M059J (cell line): ENCODE measurements at regions not wholly inside any gene's neighbourhood (a gene's known extent, or its start where the extent isn't known, plus 50 kb on each side); places are given as distances from the start of the nearest gene placed in this dataset.
"Not testable (repeated sequence)": the region's sequence is repeated elsewhere in the genome, so short reads cannot be mapped to it uniquely, and the experiment has no call there.

ENCODE experiments used
- DNase-seq: peaks from one replicate; pipeline ENCODE4 v3.0.0-alpha.2; 2012; ENCODE audit warnings: low read depth

DNA sequence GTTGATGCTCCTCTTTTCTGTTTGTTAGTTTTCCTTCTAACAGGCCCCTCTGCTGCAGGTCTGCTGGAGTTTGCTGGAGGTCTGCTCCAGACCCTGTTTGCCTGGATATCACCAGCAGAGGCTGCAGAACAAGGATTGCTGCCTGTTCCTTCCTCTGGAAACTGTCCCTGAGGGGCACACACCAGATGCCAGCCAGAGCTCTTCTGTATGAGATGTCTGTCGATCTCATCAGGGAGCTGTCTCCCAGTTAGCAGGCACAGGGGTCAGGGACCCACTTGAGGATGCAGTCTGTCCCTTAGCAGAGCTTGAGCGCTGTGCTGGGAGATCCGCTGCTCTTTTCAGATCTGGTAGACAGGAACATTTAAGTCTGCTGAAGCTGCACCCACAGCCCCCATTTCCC lies 422.3 kb upstream of the SYNCRIP start:
- not testable (repeated sequence) for DNase-seq

DNA sequence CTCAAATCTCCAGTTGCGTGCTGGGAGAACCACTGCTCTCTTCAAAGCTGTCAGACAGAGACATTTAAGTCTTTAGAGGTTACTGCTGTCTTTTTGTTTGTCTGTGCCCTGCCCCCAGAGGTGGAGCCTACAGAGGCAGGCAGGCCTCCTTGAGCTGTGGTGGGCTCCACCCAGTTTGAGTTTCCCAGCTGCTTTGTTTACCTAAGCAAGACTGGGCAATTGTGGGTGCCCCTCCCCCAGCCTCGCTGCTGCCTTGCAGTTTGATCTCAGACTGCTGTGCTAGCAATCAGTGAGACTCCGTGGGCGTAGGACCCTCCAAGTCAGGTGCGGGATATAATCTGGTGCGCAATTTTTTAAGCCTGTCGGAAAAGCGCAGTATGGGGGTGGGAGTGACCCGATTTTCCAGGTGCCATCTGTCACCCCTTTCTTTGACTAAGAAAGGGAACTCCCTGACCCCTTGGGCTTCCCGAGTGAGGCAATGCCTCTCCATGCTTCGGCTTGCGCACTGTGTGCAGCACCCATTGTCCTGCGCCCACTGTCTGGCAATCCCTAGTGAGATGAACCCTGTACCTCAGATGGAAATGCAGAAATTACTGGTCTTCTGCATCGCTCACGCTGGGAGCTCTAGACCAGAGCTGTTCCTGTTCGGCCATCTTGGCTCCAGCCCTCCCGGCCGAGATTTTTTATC lies 414.8 kb upstream of the SYNCRIP start:
- not testable (repeated sequence) for DNase-seq

DNA sequence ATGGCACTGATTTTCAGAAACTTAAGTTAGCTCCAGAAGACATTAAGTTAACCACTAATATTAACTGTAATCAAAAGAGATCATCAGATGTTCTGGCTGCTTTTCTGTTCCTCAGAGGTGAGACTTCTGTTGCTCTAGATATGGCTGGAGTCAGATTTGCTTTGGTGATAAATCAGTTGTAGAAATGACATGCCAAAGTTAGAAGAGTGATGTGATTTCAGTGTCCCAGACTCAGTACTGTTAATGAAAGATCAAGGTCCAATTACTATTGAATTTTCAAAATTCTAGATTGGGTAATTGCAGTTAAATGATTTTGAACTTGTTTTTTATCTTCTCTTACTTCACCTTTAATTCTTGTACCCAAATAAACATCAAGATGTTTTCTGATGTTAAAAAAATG lies 402.4 kb upstream of the SYNCRIP start:
- DNase-seq, result no peak

DNA sequence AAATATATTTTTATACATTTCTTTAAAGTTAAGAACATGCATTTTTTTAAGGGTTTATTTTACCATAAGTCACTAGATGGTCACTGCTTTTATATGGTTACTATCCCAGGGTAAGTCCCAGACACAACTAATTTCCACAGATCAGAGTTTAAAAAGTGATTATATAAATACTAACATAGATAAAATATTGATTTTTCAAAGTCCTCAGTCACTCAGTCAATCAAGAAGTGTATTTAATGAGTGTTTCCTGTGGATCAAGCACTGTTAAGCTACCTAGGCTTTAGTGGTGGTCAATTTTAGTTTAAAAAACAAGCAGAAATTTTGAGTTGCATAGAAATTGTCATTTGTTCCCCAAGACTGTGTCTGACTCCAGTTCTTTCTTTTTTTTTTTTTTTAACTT lies 399.5 kb upstream of the SYNCRIP start:
- no peak for DNase-seq

GRCh38 chr6:86031713-86032112 lies 389.0 kb upstream of the SYNCRIP start:
- no peak for DNase-seq

- no peak for DNase-seq
These were observed 388.2 kb upstream of the SYNCRIP start for GRCh38 chr6:86030875-86031274.

GRCh38 chr6:86028776-86029175 lies 386.1 kb upstream of the SYNCRIP start:
- DNase-seq, result no peak

DNA sequence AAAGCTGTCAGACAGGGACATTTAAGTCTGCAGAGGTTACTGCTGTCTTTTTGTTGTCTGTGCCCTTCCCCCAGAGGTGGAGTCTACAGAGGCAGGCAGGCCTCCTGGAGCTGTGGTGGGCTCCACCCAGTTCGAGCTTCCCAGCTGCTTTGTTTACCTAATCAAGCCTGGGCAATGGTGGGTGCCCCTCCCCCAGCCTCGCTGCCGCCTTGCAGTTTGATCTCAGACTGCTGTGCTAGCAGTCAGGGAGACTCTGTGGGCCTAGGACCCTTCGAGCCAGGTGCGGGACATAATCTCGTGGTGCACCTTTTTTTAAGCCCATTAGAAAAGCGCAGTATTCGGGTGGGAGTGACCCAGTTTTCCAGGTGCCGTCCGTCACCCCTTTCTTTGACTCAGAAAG lies 384.2 kb upstream of the SYNCRIP start:
- not testable (repeated sequence) for DNase-seq

- DNase-seq, result no peak
These were observed 374.6 kb upstream of the SYNCRIP start for GRCh38 chr6:86017236-86017635.

DNA sequence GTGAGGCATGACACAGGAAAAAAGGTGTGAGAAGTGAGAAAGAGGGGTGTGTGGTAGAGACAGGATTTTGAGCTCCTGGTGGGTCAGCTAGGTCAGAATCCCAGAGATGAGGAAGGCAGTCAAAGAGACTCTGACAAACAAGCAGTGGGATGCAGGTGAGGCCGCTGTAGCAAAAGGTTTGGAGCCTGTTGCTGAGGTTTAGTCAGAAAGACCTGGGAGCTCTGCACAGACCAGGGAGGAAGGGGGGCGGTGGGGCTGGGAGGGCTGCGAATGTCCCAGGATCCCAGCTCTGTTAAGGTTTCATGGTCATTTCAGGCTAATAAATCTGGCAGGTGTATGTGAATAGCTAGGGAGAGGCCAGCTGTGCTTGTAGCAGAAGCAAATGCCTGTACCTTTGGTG lies 373.9 kb upstream of the SYNCRIP start:
- no peak for DNase-seq

DNA sequence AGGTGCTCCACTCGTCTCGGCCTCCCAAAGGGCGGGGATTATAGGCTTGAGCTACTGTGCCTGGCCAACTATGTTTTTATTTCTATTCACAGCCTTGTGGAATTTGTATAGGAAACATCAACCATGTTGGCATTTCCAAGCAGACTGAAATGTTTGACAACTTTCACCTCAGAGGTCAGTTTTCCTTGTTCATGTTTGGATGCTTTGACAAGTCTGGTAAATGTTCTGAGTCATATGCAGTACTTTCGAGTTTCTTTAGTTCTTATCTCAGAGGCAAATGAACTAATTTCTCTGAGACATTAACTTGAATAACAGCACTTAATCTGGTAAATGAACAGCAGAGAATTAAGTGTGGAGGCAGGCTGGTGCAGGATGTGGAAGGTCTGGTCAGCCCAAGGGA lies 373.4 kb upstream of the SYNCRIP start:
- peak; percentile 33 for DNase-seq

GRCh38 chr6:86012991-86013390 lies 370.3 kb upstream of the SYNCRIP start:
- not testable (repeated sequence) for DNase-seq

- DNase-seq, result peak; percentile 45
These were observed 368.5 kb upstream of the SYNCRIP start for GRCh38 chr6:86010915-86011786.

DNA sequence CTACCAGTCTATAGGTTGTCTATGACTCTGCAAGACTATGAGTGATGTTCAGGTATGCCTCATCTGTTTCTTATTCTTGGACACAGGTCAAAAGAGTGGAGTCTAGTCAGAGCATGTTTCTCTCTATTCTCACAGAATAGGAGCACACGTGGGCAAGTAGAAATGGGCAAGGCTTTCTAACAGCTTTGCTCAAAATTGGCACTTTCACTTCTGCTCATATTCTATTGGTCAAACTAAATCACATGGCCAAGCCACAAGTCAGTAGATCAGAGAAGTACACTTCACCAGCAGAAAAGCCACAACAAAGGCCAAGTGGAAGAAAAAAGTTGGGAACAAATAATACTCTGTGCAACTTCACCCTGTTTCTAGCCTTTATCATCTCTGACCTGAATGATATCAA lies 354.5 kb upstream of the SYNCRIP start:
- no peak for DNase-seq

DNA sequence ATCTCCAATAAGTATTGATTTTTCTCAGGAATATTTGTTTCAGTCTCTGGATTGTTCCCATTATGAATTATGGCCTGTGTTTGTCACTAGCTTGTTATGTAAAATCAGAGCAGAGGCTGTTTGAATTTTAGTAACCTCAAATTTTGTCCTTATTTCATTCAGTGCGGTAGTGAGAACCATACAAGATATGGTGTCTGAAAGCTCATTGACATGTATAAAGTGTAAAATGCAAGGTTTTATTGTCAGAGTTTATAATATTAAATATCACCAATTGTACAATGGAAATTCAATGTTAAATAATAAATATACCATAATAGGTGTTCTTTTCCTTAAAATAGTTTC lies 353.3 kb upstream of the SYNCRIP start:
- no peak for DNase-seq

GRCh38 chr6:85995339-85996033 lies 352.8 kb upstream of the SYNCRIP start:
- no peak for DNase-seq

- DNase-seq, result no peak
These were observed 344.0 kb upstream of the SYNCRIP start for GRCh38 chr6:85986681-85987080.

DNA sequence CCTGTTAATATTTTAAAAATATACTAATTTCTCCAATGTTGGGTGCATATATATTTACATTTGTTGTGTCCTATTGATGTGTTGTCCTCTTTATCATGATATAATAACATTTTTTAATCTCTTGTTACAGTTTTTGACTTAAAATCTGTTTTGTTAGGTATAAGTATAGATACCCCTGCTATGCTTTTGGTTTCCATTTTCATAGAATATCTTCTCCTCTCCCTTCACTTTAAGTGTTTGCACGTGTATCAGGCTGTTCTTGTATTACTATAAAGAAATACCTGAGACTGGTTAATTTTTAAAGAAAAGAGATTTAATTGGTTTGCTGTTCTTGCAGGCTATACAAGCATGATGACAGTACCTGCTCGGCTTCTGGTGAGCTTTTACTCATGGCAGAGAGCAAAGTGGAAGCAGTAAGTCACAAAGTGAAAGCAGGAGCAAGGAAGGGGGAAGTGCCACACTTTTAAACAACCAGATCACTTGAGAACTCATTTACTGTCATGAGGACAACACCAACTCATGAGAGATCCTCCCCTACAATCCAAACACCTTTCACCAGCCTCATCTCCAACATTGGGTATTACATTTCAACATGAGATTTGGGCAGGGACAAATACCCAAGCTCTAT lies 340.5 kb upstream of the SYNCRIP start:
- DNase-seq, result no peak

DNA sequence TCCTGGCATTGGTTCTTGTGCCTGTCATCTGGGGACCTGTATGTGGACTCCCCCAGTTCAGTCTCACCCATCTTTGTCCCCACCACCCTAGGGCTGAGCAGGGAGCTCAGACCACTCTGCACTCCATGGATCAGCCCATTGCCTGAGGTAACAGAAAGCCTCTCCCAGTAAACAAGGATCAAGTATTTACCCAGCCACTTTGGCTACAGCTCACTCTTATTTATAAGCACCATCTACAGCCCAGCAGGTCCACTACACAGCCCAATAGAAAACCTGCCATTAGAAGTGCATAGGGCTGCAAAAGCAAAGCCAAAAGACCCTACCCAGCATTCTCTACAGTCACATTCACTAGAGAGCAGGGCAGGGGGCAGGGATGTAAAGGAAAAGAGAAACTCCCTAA lies 335.0 kb upstream of the SYNCRIP start:
- DNase-seq, result no peak

DNA sequence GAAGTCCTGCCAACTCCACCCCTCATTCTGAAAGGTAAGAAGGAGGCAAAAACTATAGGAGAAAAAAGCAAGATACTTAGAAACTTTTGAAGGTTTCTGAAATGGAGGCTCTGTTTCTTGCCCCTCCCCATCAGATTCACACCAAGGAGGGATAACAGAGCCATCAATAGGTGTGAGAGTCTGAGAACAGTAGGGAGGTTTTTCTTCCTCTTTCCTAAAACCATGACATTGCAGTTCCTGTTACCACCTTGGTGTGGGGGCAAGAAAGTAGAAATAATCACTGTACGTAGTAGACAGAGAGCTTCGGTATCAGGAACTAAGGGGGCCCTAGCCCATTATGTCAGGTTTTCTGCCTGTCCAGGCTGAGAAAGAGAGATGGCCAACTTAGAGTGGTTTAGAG lies 333.3 kb upstream of the SYNCRIP start:
- no peak for DNase-seq

DNA sequence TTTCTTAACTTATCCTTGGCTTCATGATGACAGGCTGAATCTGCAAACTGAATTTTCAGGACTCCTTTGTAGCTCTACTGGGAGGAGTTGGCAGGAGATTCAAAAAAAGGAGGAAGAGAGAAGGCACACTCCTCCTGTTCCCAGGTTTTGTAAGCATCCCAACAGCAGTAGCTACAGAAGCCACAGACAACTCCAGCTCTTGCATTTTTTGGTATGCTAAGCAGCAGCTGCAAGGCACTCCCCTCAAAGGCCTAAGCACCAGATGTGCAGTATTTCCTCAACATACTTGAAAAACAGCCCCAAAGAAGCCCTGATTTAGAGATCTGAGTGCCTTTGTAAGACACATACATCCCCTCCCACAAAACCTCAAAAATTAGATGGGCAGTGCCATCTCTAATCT lies 328.6 kb upstream of the SYNCRIP start:
- no peak for DNase-seq

GRCh38 chr6:85966828-85967227 lies 324.1 kb upstream of the SYNCRIP start:
- peak; percentile 65 for DNase-seq
